Activated CD8-positive, alpha-beta memory T cell treated with anti-CD3 and anti-CD28 coated beads for 36 hours (primary cell): ENCODE measurements at regions not wholly inside any gene's neighbourhood (a gene's known extent, or its start where the extent isn't known, plus 50 kb on each side); places are given as distances from the start of the nearest gene placed in this dataset.
"Not testable (repeated sequence)": the region's sequence is repeated elsewhere in the genome, so short reads cannot be mapped to it uniquely, and the experiment has no call there.

Source experiments
- CTCF ChIA-PET: fragments of 350-600 bp; sonication (Branson Sonifier 250); formaldehyde crosslinking; loops from one replicate; lab custom pipeline; 2021; ENCODE audit warnings: antibody characterized with exemption; lab: Charles Lee
- POLR2A ChIA-PET: fragments of 350-600 bp; sonication (Branson Sonifier 250); formaldehyde crosslinking; loops from one replicate; lab custom pipeline; 2021; ENCODE audit warnings: antibody characterized with exemption; lab: Charles Lee

- ChIA-PET CTCF (no interaction called here), POLR2A (interaction anchor here (0.6 kb wide), 1 partner anchor 1275 kb away, joined by 4 read pairs; no protein-coding TSS in a partner anchor)
Observed at GRCh38 chr1:174105086-174105485, 54.2 kb upstream of the RABGAP1L start.

DNA sequence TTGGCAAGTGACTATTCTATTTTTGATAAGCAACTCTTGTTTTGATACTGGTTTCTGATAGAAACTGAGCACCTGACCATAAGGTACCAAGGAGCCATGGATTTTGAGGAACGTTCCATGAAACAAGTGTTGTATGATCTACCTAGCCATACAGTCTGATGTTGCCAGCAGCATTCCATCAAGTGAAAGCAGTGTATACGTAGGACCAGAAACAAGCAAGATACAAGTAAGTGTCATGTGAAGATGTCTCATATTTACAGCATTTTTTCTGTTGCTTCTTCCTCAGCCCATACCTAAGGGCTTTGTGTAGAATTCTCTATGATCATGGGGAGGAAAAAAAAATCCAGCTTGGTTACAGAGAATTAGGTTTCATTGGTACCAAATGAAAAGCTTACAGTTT, 55.6 kb upstream of the RABGAP1L start:
- ChIA-PET POLR2A (no interaction called here), CTCF (interaction anchor here (0.6 kb wide), 1 partner anchor 45 kb away, joined by 4 read pairs; no protein-coding TSS in a partner anchor)

DNA sequence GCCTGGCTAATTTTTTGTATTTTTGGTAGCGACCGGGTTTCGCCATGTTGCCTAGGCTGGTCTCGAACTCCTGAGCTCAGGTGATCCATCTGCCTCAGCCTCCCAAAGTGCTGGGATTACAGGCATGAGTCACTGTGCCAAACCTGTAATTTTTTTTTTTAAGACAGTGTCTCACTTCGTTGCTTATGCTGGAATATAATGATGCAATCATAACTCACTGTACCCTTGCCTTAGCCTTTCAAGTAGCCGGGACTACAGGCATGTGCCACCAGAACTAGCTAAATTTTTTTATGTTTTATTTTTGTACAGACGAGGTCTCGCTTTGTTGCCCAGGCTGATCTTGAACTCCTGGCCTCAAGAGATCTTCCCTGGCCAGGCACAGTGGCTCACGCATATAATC, 57.3 kb upstream of the RABGAP1L start:
- CTCF ChIA-PET = not testable (repeated sequence)

GRCh38 chr1:174097426-174097825, 61.9 kb upstream of the RABGAP1L start:
- ChIA-PET POLR2A (no interaction called here), CTCF (no interaction called here)

More for the DNA sequence above, 57.3 kb upstream of the RABGAP1L start:
- POLR2A ChIA-PET = not testable (repeated sequence)

DNA sequence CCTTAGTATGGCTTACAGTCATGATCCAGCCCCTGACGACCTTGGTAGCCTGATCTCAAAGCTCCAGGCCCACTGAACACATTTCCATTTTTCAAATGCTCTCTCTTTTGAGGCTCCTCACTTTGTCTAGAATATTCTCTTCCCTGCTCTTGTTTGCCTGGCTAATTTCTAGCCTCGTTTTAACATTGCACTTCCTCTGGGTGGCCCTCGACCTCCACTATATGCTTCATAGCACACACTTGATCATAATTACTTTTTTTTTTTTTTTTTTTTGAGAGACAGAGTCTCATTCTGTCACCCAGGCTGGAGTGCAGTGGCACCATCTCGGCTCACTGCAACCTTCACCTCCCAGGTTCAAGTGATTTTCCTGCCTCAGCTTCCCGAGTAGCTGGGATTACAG, 65.5 kb upstream of the RABGAP1L start:
- CTCF ChIA-PET = interaction anchor here (0.6 to 0.7 kb wide), 2 partner anchors 11 to 81 kb away, joined by 4 read pairs; no protein-coding TSS in a partner anchor
- POLR2A ChIA-PET = not testable (repeated sequence)

DNA sequence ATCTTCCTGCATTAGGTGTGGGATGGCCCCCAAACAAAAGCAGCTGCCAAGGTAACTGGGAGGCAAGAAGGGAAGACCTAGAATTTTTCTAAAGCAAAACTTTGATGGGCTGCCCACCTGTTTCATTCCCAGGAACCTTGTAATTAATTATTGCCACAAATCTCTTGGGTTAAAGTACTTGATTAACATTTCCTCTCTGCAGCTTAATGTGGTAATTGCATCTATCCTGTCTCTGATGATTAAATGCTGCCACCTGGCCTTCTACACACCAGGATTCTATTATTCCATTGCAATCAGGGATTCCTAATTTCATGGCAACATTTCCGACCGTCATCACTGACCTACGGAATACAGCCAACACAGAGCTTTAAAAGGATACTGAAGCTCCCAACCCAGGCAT, 68.3 kb upstream of the RC3H1 start:
- CTCF ChIA-PET = no interaction called here

DNA sequence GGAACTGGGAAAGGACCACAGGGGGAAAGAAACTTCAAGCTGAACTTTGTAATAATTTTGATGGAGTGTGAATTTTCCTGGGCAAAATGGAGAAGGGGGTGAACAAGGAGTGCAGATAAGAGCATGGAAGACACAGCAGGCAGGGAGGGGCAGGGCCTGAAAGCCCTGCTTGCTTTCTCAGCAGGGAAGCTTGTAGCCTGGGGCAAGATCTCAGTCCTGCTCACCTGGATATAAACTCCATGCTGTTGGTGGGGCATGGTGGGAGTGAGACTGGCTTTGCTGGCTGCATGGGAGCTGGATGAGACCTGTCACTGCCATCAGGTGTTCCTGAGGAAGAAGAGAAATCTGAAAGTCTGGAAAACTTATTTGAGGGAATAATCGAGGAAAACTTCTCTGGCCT, 58.7 kb upstream of the RC3H1 start:
- ChIA-PET CTCF (no interaction called here), POLR2A (no interaction called here)

More for the DNA sequence above, 68.3 kb upstream of the RC3H1 start:
- POLR2A ChIA-PET = no interaction called here

- CTCF ChIA-PET = no interaction called here
- POLR2A ChIA-PET = no interaction called here
Observed at GRCh38 chr1:174079796-174080195, 57.6 kb upstream of the RC3H1 start.

DNA sequence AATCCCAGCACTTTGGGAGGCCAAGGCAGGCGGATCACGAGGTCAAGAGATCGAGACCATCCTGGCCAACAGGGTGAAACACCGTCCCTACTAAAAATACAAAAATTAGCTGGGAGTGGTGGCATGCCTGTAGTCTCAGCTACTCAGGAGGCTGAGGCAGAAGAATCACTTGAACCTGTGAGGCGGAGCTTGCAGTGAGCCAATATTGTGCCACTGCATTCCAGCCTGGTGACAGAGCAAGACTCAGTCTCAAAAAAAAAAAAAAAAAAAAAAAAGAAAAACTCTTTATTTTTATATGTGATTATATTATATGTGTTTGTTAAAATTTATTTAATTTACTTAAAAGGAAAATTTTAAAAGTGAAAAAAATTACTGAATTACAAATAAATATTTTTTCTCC, 56.8 kb upstream of the RC3H1 start:
- POLR2A ChIA-PET = not testable (repeated sequence)
- CTCF ChIA-PET = interaction anchor here (0.6 kb wide), 1 partner anchor 80 kb away, joined by 4 read pairs; no protein-coding TSS in a partner anchor

- ChIA-PET CTCF (no interaction called here), POLR2A (no interaction called here)
Observed at GRCh38 chr1:174077749-174078490, 55.8 kb upstream of the RC3H1 start.

DNA sequence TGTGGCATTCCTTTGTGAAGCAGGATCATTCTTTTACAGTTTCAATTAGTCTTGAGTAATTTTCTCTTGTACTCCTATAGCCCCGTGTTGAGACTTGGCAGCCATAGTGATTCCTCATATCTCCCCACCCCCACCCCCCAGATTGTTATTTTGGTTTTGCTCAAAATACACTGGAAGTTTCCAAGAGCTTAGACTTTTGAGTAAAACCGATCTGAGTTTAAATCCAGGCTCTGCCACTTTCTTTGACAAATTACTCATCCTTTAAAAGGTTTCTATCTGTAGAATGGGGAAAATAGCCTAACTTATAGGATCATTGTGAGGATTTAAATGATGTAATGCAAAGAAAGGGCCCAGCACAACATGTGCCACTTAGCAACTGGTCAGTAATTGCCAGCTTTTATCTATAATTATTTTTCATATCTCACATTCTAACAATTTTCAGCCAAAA, 53.1 kb upstream of the RC3H1 start:
- CTCF ChIA-PET = interaction anchor here (0.6 to 0.7 kb wide), 2 partner anchors 56 to 71 kb away, joined by 3 read pairs; no protein-coding TSS in a partner anchor
- POLR2A ChIA-PET = no interaction called here

DNA sequence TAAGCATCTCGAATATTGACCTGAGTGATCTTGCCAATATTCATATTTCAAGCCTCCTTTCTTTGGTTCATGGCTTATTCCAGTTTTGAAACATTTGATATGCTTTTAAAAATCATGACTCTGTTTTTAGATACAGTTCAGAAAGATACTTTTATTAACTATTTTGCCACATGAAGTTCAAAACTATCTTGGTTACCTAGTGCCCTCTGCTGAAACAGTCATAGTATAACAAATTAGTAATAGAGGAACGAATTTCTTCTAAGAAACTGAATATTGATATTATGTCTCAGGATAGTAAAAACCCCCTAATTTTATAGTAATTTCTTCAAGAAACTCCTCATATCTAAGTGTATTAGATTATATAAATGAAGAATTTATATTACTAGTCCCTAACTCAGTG, 52.6 kb upstream of the RC3H1 start:
- POLR2A ChIA-PET = no interaction called here
- CTCF ChIA-PET = no interaction called here

- ChIA-PET CTCF (interaction anchor here (0.5 kb wide), 1 partner anchor 49 kb away, joined by 6 read pairs; no protein-coding TSS in a partner anchor), POLR2A (no interaction called here)
Observed at GRCh38 chr1:174072581-174072980, 50.4 kb upstream of the RC3H1 start.
